ENCODE measurements at regions not wholly inside any gene's neighbourhood (a gene's known extent, or its start where the extent isn't known, plus 50 kb on each side); places are given as distances from the start of the nearest gene placed in this dataset.

GRCh38 chr17:21500064-21500463 is 123.9 kb downstream of the KCNJ12 start:
- H3K36me3 ChIP-seq (ENCODE audit: control insufficient read depth, insufficient read depth, low read length), result no peaks in the 10 kb centered on the region
- H3K4me3 ChIP-seq, result no peak overlapping the region
- BruUV-seq (replicated peaks), result no TSS peak
- FAIRE-seq, result no peak
- no peak for DNase-seq (ENCODE audit: extremely low read depth in 1 of 4, low spot score in 3 of 4)
- H3K27ac ChIP-seq (ENCODE audit: extremely low read depth, low read depth, low read length), result no peak overlapping the region
- ChIA-PET CTCF (ENCODE audit: low intra/inter-chr PET ratio) (no interaction called here), POLR2A (interaction anchor here (0.7 kb wide), 1 partner anchor 13 kb away, joined by 3 read pairs; no protein-coding TSS in a partner anchor)
- no peak overlapping the region for H2AFZ ChIP-seq (ENCODE audit: low read depth, low read length)
- no peak overlapping the region for H3K4me2 ChIP-seq (ENCODE audit: insufficient read depth, low read length)
- no peaks in the 10 kb centered on the region for H4K20me1 ChIP-seq (replicated peaks; ENCODE audit: control insufficient read depth, insufficient read depth, low read length)
- H3K4me1 ChIP-seq (replicated peaks in 1 of 2; ENCODE audit: control insufficient read depth in 2 of 2, insufficient read depth in 2 of 2, low read length in 2 of 2), result no peaks in the 10 kb centered on the region
- no peaks in the 10 kb centered on the region for H3K79me2 ChIP-seq (ENCODE audit: control insufficient read depth, insufficient read depth, low read length)
- intact Hi-C loops (cut with micrococcal nuclease), result no loop called here
- peaks cover 5 to 25% of the 10 kb centered on the region in 2 experiments; a peak in 3 of 5 replicates for H3K27me3 ChIP-seq (ENCODE audit: control insufficient read depth in 2 of 2, insufficient read depth in 2 of 2, low read length in 2 of 2)
- ATAC-seq, result no peak
- 0% methylated on average over 5 of the region's 5 CpGs for WGBS (ENCODE audit: insufficient coverage, low coverage, missing lambda C conversion rate)
- no peaks in the 10 kb centered on the region for H3K9me1 ChIP-seq (ENCODE audit: control insufficient read depth, insufficient read depth, low read length)
- no peaks in the 10 kb centered on the region for H3K9me3 ChIP-seq (replicated peaks; ENCODE audit: control insufficient read depth, insufficient read depth, low read depth, low read length)
- no peak overlapping the region for H3K9ac ChIP-seq (ENCODE audit: insufficient read depth in 1 of 2, low read depth in 2 of 2, low read length in 2 of 2)
- in situ Hi-C loops (cut with MboI), result no loop called here
- TF ChIP-seq ZNF324 (CRISPR knock-in tag; IDR thresholded peaks at IDR 0.05) (no peak), YY1 (IDR thresholded peaks at IDR 0.05; ENCODE audit: borderline replicate concordance in 1 of 3, control insufficient read depth in 1 of 3, extremely low read depth in 1 of 3, insufficient read depth in 3 of 3, insufficient read length in 1 of 3, insufficient replicate concordance in 2 of 3, low read depth in 1 of 3, low read length in 2 of 3) (no peak), ATF3 (IDR thresholded peaks at IDR 0.05) (no peak), ATF3 (CRISPR knock-in tag; conservative IDR thresholded peaks at IDR 0.05) (no peak), MLX (CRISPR knock-in tag; conservative IDR thresholded peaks at IDR 0.05) (no peak), ZBED1 (IDR thresholded peaks at IDR 0.05) (no peak), BCLAF1 (IDR thresholded peaks at IDR 0.05; ENCODE audit: borderline replicate concordance in 1 of 2, control insufficient read depth in 1 of 2, low read depth in 2 of 2, low read length in 1 of 2) (no peak), KHSRP (IDR thresholded peaks at IDR 0.05) (no peak), POLR2AphosphoS2 (IDR thresholded peaks at IDR 0.05; ENCODE audit: low read length) (no peak), MEF2D (tag; conservative IDR thresholded peaks at IDR 0.05; ENCODE audit: low read depth) (no peak), ZBTB8A (IDR thresholded peaks at IDR 0.05; ENCODE audit: partially characterized antibody) (no peak), XRCC5 (IDR thresholded peaks at IDR 0.05; ENCODE audit: low read depth, low read length) (no peak), ZNF696 (CRISPR knock-in tag; conservative IDR thresholded peaks at IDR 0.05) (no peak), MXI1 (IDR thresholded peaks at IDR 0.05; ENCODE audit: low read depth, low read length) (no peak), CBFB (CRISPR knock-in tag; IDR thresholded peaks at IDR 0.05) (no peak)
